GM12891 (cell line): ENCODE measurements at regions not wholly inside any gene's neighbourhood (a gene's known extent, or its start where the extent isn't known, plus 50 kb on each side); places are given as distances from the start of the nearest gene placed in this dataset.

Experiments used
- POLR2A ChIP-seq: IDR thresholded peaks from 2 replicates; pipeline ENCODE4 v1.6.1; 2011; ENCODE audit warnings: low read depth, low read length, control low read depth
- POLR2AphosphoS5 ChIP-seq: IDR thresholded peaks from 2 replicates; pipeline ENCODE4 v1.6.1; 2011; ENCODE audit warnings: low read depth, low read length, control low read depth
- POU2F2 ChIP-seq: IDR thresholded peaks from 2 replicates; pipeline ENCODE4 v1.6.1; 2011; ENCODE audit warnings: low read depth, mild to moderate bottlenecking, control low read depth, low read length, moderate library complexity
- SPI1 ChIP-seq: IDR thresholded peaks from 2 replicates; pipeline ENCODE4 v1.6.1; 2011; ENCODE audit warnings: low read depth, low read length, control low read depth

- no peak for TF ChIP-seq POLR2A
- no peak for TF ChIP-seq POLR2AphosphoS5
- no peak for TF ChIP-seq SPI1
- TF ChIP-seq POU2F2 = no peak
Measured at GRCh38 chr3:70702132-70702531, 389.7 kb upstream of the MDFIC2 start.
